Urinary bladder (tissue), 3 donors: ENCODE measurements at regions not wholly inside any gene's neighbourhood (a gene's known extent, or its start where the extent isn't known, plus 50 kb on each side); places are given as distances from the start of the nearest gene placed in this dataset.

Experiments used
- DNase-seq: peaks from one replicate; pipeline ENCODE4 v3.0.0-alpha.2; 2015; ENCODE audit errors: extremely low spot score
- H3K27ac ChIP-seq: one replicate; pipeline ENCODE4 v1.5.1; 2013; ENCODE audit warnings: low read depth, mild to moderate bottlenecking, moderate library complexity
- H3K36me3 ChIP-seq: one replicate; pipeline ENCODE4 v1.6.1; 2013; ENCODE audit warnings: mild to moderate bottlenecking, moderate library complexity; ENCODE audit not compliant: insufficient read depth
- H3K4me1 ChIP-seq: one replicate; pipeline ENCODE4 v1.6.1; 2013; ENCODE audit warnings: mild to moderate bottlenecking, moderate library complexity; ENCODE audit not compliant: insufficient read depth
- H3K4me3 ChIP-seq: one replicate; pipeline ENCODE4 v1.5.1; 2013; ENCODE audit warnings: low read depth, low read length
- WGBS: extraction: QIAGEN DNeasy Blood & Tissue Kit; methylation state at CpG from one replicate; pipeline ENCODE4 v1.1.7; 2013; 5-methylcytosine and 5-hydroxymethylcytosine counted together
- donor health status: healthy with polysubstance abuse.
- donor health status: healthy.

DNA sequence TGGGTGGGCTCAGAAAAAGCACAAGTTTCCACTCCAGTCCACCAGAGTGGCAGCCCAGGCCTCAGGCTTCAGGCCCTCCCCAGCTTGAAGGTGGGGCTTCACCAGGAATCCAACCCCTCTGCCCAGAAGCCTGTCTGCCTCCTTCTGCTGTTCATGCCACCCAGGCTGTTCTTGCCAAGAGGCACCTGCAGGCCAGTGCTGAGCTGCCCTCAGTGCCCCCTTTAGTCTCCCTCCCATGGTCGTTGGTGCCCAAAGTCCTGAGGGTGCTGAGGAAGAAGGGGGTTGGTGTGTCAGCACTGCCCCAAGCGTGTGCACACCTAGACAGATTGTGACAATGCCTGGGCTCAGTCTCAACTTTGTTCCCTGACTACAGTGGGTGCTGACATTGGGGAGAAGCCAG lies 475.3 kb downstream of the EPHA5 start:
- H3K27ac ChIP-seq = no peak overlapping the region
- H3K4me3 ChIP-seq = no peak overlapping the region
- H3K4me1 ChIP-seq = no peaks in the 10 kb centered on the region
- DNase-seq = no peak
- 78% methylated on average over 2 of the region's 2 CpGs for WGBS
- no peaks in the 10 kb centered on the region for H3K36me3 ChIP-seq

GRCh38 chr4:65193985-65194384 lies 476.3 kb downstream of the EPHA5 start:
- 80% methylated on average over 7 of the region's 7 CpGs for WGBS
- H3K27ac ChIP-seq = no peak overlapping the region
- H3K4me1 ChIP-seq = no peaks in the 10 kb centered on the region
- H3K4me3 ChIP-seq = no peak overlapping the region
- H3K36me3 ChIP-seq = no peaks in the 10 kb centered on the region
- no peak for DNase-seq

DNA sequence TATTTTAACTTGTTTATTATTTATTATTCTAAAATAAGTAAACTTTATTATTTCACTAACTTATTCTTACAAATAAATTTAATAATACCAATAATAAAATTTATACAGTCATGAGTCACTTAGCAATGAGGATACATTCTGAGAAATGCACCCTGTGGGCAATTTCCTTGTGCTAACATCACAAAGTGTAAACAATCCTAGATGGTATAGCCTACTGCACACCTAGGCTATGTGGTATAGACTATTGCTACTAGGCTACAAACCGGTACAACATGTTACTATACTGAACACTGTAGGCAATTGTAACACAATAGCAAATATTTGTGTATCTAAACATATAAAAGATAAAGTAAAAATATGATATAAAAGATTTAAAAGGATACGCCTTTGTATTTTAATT lies 479.5 kb downstream of the EPHA5 start:
- 95% methylated on average over 2 of the region's 2 CpGs for WGBS
- H3K4me3 ChIP-seq = no peak overlapping the region
- H3K27ac ChIP-seq = no peak overlapping the region
- DNase-seq = no peak
- no peaks in the 10 kb centered on the region for H3K4me1 ChIP-seq
- H3K36me3 ChIP-seq = no peaks in the 10 kb centered on the region

DNA sequence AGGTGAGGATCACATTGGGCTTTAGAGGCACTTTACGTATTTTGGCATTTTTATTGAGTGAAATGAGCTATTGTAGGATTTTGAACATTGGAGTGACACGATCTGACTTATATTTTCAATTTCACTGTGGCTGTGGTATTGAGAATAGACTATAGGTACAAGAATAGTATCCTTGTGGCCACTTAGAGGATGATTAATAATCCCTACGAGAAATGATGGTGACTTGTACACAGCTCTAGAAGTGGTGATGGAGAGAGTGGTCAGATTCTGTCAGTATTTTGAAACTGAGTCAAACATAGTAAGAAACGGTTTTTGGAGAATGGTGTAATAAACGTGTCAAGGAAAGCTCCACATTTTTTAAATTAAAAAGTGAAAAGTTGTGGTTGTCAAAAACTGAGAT lies 494.7 kb downstream of the EPHA5 start:
- Histone ChIP-seq H3K36me3 (no peaks in the 10 kb centered on the region), H3K4me3 (no peak overlapping the region), H3K27ac (no peak overlapping the region), H3K4me1 (no peaks in the 10 kb centered on the region)
- DNase-seq = no peak
- 55% methylated on average over 5 of the region's 5 CpGs for WGBS

GRCh38 chr4:65170768-65171514 lies 499.3 kb downstream of the EPHA5 start:
- DNase-seq = no peak
- no peak overlapping the region for H3K27ac ChIP-seq
- H3K36me3 ChIP-seq = no peaks in the 10 kb centered on the region
- no peaks in the 10 kb centered on the region for H3K4me1 ChIP-seq
- WGBS = 89% methylated on average over 6 of the region's 6 CpGs
- no peak overlapping the region for H3K4me3 ChIP-seq

GRCh38 chr4:65167719-65168118 lies 502.6 kb downstream of the EPHA5 start:
- H3K27ac ChIP-seq = no peak overlapping the region
- no peak overlapping the region for H3K4me3 ChIP-seq
- 64% methylated on average over 3 of the region's 3 CpGs for WGBS
- DNase-seq = no peak
- no peaks in the 10 kb centered on the region for H3K4me1 ChIP-seq
- no peaks in the 10 kb centered on the region for H3K36me3 ChIP-seq

- H3K4me3 ChIP-seq = no peak overlapping the region
These were observed 518.1 kb downstream of the EPHA5 start for GRCh38 chr4:65152205-65152604.

DNA sequence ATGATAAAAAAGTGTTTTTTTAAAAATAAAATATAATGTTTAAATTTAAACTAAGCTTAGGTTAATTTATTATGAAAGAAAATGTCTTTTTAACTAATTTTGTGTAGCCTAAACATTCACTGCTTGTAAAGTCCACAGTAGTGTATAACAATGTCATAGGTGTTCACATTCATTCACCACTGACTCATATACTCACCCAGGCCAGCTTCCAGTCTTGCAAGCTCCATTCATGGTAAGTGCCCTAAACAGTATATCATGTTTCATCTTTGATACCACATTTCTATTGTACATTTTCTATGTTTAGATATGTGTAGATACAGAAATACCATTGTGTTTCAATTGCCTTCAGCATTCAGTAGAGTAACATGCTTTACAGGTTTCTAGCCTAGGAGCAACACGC lies 530.3 kb downstream of the EPHA5 start:
- no peaks in the 10 kb centered on the region for H3K4me1 ChIP-seq
- no peak for DNase-seq
- H3K27ac ChIP-seq = no peak overlapping the region
- H3K4me3 ChIP-seq = no peak overlapping the region
- 93% methylated on average over 1 of the region's 1 CpG for WGBS
- H3K36me3 ChIP-seq = no peaks in the 10 kb centered on the region

More at GRCh38 chr4:65152205-65152604, 518.1 kb downstream of the EPHA5 start:
- Histone ChIP-seq H3K27ac (no peak overlapping the region), H3K4me1 (no peaks in the 10 kb centered on the region), H3K36me3 (no peaks in the 10 kb centered on the region)
- DNase-seq = no peak

GRCh38 chr4:65126200-65126599 lies 544.1 kb downstream of the EPHA5 start:
- no peak for DNase-seq
- 87% methylated on average over 2 of the region's 2 CpGs for WGBS
- Histone ChIP-seq H3K4me3 (no peak overlapping the region), H3K36me3 (no peaks in the 10 kb centered on the region), H3K27ac (no peak overlapping the region), H3K4me1 (no peaks in the 10 kb centered on the region)

DNA sequence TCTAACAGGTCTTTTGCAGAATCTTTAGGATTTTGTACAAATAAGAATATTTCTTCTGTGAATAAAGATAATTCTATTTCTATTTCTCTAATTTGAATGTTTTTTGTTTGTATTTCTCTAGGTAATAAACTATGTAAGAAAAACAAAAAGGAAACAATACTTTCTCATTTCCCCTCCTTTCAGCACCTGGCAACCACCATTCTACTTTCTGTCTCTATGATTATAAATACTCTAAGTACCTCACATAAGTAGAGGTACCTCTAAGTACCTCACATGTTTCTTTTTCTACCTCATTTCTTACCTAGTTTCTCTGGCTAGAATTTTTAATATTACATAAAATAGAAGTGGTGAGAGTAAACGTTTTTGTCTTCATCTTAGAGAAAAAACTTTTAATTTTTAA lies 550.0 kb downstream of the EPHA5 start:
- Histone ChIP-seq H3K27ac (no peak overlapping the region), H3K36me3 (no peaks in the 10 kb centered on the region), H3K4me3 (no peak overlapping the region), H3K4me1 (no peaks in the 10 kb centered on the region)
- 39% methylated on average over 1 of the region's 1 CpG for WGBS
- no peak for DNase-seq

DNA sequence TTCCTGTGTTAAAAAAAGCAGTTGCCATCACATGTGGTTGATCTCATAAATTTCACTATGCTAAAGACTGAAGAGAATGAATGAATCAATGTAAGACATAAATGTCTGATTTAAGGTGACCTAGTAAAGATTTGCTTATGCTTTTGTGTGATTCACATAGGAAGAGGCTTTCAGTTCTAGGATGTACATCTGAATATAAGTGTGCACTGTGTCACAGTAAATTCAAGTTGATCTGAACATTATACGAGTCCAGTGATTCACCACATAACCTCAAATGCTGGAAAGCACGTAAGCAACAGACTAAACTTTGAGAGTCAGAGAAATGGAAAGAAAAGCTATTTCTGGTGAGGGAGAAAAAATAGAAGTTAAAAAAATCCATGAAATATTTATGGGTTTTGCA lies 567.9 kb downstream of the EPHA5 start:
- Histone ChIP-seq H3K4me3 (no peak overlapping the region), H3K27ac (no peak overlapping the region), H3K36me3 (no peaks in the 10 kb centered on the region), H3K4me1 (no peaks in the 10 kb centered on the region)
- DNase-seq = no peak
- WGBS = 58% methylated on average over 2 of the region's 2 CpGs

DNA sequence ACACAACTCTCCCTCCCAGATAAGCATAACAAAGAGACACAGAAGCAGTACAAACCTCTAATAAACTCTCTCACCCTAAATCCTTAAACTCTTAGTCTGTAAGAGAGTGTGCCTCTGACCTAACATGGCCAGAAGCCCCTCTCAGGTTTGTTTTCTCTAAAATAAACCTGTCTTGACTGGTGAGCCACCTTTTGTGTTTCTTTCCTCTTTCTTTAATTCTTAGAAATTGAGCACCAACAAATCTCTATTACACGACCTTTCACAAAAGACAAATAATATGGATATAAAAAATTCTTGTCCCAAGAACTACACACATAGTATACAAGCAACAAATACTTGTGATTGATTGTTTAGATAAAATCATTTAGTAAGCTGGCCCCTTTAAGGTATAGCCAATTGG lies 573.7 kb downstream of the EPHA5 start:
- no peak overlapping the region for H3K27ac ChIP-seq
- DNase-seq = no peak
- 53% methylated on average over 1 of the region's 1 CpG for WGBS
- H3K4me1 ChIP-seq = no peaks in the 10 kb centered on the region
- no peaks in the 10 kb centered on the region for H3K36me3 ChIP-seq
- no peak overlapping the region for H3K4me3 ChIP-seq

- H3K27ac ChIP-seq = no peak overlapping the region
- H3K4me3 ChIP-seq = no peak overlapping the region
- H3K4me1 ChIP-seq = no peaks in the 10 kb centered on the region
- no peaks in the 10 kb centered on the region for H3K36me3 ChIP-seq
- no peak for DNase-seq
These were observed 580.6 kb downstream of the EPHA5 start for GRCh38 chr4:65089666-65090065.

GRCh38 chr4:65083076-65083475 lies 587.2 kb downstream of the EPHA5 start:
- WGBS = 23% methylated on average over 3 of the region's 3 CpGs
- Histone ChIP-seq H3K36me3 (no peaks in the 10 kb centered on the region), H3K4me3 (no peak overlapping the region), H3K4me1 (no peaks in the 10 kb centered on the region), H3K27ac (no peak overlapping the region)
- no peak for DNase-seq

- H3K27ac ChIP-seq = no peak overlapping the region
- no peaks in the 10 kb centered on the region for H3K4me1 ChIP-seq
- WGBS = 81% methylated on average over 1 of the region's 1 CpG
- no peak overlapping the region for H3K4me3 ChIP-seq
- no peaks in the 10 kb centered on the region for H3K36me3 ChIP-seq
- no peak for DNase-seq
These were observed 598.7 kb downstream of the EPHA5 start for GRCh38 chr4:65071564-65071963.
